Chondrocyte (in vitro differentiated cells): ENCODE measurements at regions not wholly inside any gene's neighbourhood (a gene's known extent, or its start where the extent isn't known, plus 50 kb on each side); places are given as distances from the start of the nearest gene placed in this dataset.

Experiments
- DNase-seq: peaks from one replicate; pipeline ENCODE4 v3.0.0; 2021; ENCODE audit warnings: mixed read lengths, low spot score
- H3K27ac Mint-ChIP-seq: one replicate; pipeline ENCODE4 v1.8.0; 2021; ENCODE audit warnings: mild to moderate bottlenecking, moderate library complexity, mixed read lengths; ENCODE audit not compliant: unreplicated experiment
- H3K27me3 Mint-ChIP-seq: 2 replicates; pipeline ENCODE4 v1.8.0; 2021; ENCODE audit warnings: low read depth, mixed read lengths
- H3K36me3 Mint-ChIP-seq: 2 replicates; pipeline ENCODE4 v1.8.0; 2021; ENCODE audit warnings: low read depth, mixed read lengths
- H3K4me1 Mint-ChIP-seq: 2 replicates; pipeline ENCODE4 v1.8.0; 2021; ENCODE audit warnings: low read depth, mild to moderate bottlenecking, mixed read lengths
- H3K4me3 Mint-ChIP-seq: one replicate; pipeline ENCODE4 v1.8.0; 2021; ENCODE audit warnings: mild to moderate bottlenecking, moderate library complexity, mixed read lengths; ENCODE audit not compliant: unreplicated experiment
- H3K9me3 Mint-ChIP-seq: 2 replicates; pipeline ENCODE4 v1.8.0; 2021; ENCODE audit warnings: low read depth, mixed read lengths
- TF ChIP-seq, protein P1 (sequence below): fragments of 200-600 bp; sonication (generic); IDR thresholded peaks from 2 replicates; pipeline ENCODE4 v1.5.0; 2021; ENCODE audit warnings: antibody characterized with exemption, mild to moderate bottlenecking, moderate library complexity

- no peak for DNase-seq
- H3K36me3 Mint-ChIP-seq: no peaks in the 10 kb centered on the region
- peaks cover 51% of the 10 kb centered on the region for H3K4me1 Mint-ChIP-seq
- no peaks in the 10 kb centered on the region for H3K9me3 Mint-ChIP-seq
- H3K4me3 Mint-ChIP-seq: no peak overlapping the region
- TF ChIP-seq, protein P1, sequence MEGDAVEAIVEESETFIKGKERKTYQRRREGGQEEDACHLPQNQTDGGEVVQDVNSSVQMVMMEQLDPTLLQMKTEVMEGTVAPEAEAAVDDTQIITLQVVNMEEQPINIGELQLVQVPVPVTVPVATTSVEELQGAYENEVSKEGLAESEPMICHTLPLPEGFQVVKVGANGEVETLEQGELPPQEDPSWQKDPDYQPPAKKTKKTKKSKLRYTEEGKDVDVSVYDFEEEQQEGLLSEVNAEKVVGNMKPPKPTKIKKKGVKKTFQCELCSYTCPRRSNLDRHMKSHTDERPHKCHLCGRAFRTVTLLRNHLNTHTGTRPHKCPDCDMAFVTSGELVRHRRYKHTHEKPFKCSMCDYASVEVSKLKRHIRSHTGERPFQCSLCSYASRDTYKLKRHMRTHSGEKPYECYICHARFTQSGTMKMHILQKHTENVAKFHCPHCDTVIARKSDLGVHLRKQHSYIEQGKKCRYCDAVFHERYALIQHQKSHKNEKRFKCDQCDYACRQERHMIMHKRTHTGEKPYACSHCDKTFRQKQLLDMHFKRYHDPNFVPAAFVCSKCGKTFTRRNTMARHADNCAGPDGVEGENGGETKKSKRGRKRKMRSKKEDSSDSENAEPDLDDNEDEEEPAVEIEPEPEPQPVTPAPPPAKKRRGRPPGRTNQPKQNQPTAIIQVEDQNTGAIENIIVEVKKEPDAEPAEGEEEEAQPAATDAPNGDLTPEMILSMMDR: no peak
- no peaks in the 10 kb centered on the region for H3K27me3 Mint-ChIP-seq
- peak overlapping the region; percentile 61 for H3K27ac Mint-ChIP-seq
Observed at GRCh38 chr10:29859521-29860130, 199.8 kb downstream of the JCAD start.

DNA sequence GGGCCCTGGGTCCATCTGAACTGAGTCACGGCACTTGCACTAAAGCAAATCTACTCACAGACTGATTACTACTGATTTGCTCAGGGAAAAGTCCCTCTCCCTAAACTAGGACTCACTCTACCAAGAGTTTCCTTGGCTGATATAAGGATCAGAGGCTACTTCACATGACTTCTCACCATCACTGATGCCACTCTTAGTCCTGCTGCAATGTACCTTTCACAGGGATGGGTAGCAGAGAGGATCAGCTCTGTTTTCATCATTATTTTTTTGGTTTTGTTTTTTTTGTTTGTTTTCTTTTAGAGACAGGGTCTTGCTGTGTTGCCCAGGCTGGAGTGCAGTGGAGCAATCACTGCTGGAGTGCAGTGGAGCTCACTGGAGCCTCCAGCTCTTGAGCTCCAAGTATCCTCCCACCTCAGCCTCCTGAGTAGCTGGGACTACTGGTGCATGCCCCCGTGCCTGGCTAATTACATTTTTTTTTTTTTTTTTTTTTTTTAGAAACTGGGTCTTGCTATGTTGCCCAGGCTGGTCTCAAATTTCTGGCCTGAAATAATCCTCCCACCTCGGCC, 200.6 kb downstream of the JCAD start:
- H3K4me1 Mint-ChIP-seq: peaks cover 51% of the 10 kb centered on the region
- peak overlapping the region; percentile 90 for H3K27ac Mint-ChIP-seq
- TF ChIP-seq, protein P1: peak; percentile 55
- no peaks in the 10 kb centered on the region for H3K9me3 Mint-ChIP-seq
- H3K36me3 Mint-ChIP-seq: no peaks in the 10 kb centered on the region
- DNase-seq: no peak
- H3K27me3 Mint-ChIP-seq: no peaks in the 10 kb centered on the region
- peak overlapping the region; percentile 56 for H3K4me3 Mint-ChIP-seq

- peak overlapping the region; percentile 90 for H3K27ac Mint-ChIP-seq
- H3K9me3 Mint-ChIP-seq: no peaks in the 10 kb centered on the region
- peaks cover 48% of the 10 kb centered on the region for H3K4me1 Mint-ChIP-seq
- H3K4me3 Mint-ChIP-seq: peak overlapping the region; percentile 56
- H3K36me3 Mint-ChIP-seq: no peaks in the 10 kb centered on the region
- DNase-seq: no peak
- no peaks in the 10 kb centered on the region for H3K27me3 Mint-ChIP-seq
- TF ChIP-seq, protein P1: peak; percentile 88
Observed at GRCh38 chr10:29857843-29858701, 201.3 kb downstream of the JCAD start.

GRCh38 chr10:29856295-29856694, 203.1 kb downstream of the JCAD start:
- Mint-ChIP-seq H3K27ac (no peak overlapping the region), H3K9me3 (peaks cover 2% of the 10 kb centered on the region), H3K4me1 (peaks cover 37% of the 10 kb centered on the region), H3K36me3 (no peaks in the 10 kb centered on the region), H3K27me3 (no peaks in the 10 kb centered on the region), H3K4me3 (no peak overlapping the region)
- TF ChIP-seq, protein P1: no peak
- no peak for DNase-seq

- TF ChIP-seq, protein P1: no peak
- no peaks in the 10 kb centered on the region for H3K36me3 Mint-ChIP-seq
- H3K4me3 Mint-ChIP-seq: no peak overlapping the region
- peaks cover 37% of the 10 kb centered on the region for H3K4me1 Mint-ChIP-seq
- no peak overlapping the region for H3K27ac Mint-ChIP-seq
- no peaks in the 10 kb centered on the region for H3K27me3 Mint-ChIP-seq
- peaks cover 5% of the 10 kb centered on the region for H3K9me3 Mint-ChIP-seq
- DNase-seq: no peak
Observed at GRCh38 chr10:29853913-29854312, 205.5 kb downstream of the JCAD start.
